ENCODE measurements at regions not wholly inside any gene's neighbourhood (a gene's known extent, or its start where the extent isn't known, plus 50 kb on each side); places are given as distances from the start of the nearest gene placed in this dataset.

DNA sequence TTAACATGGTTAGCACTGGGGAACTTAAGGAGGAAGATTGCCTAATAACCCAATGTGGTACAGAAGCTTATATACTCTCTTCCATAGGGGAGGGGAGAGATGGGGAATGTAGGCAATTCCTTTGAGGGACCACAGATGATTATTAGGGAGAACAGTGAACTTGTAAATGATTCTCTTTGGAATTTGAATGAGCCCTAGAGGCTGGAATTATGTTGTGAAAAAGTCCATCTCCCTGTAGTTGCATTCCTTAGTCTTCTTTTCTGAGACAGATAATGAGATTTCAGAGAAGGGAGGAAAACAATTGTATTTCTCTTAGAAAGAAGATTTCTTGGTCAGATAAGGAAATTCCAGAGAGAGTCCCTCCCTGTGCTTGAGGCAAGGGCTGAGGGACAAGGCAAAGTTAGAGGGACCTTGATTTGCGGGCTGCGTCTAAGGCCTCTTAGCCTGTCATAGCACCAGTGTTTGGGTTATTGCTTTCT lies 89.0 kb upstream of the HMCN1 start:
- no peak for DNase-seq

DNA sequence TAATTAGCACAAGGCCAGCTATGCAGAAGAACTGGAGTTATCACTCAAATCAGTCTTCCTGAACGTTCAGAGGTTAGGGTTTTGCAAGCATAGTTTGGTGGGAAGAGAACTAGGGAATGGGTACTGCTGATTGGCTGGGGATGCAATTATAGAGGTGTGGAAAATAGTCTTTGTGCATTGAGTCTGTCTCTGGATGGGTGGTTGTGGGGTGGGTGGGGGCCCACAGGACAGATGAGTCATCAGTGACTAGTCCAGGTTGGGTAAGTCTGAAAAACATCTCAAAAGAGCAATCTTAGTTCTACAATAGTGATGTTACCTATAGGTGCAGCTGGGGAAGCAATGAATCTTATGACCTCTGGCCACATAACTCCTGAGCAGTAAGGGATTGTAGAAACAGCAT lies 89.7 kb upstream of the HMCN1 start:
- no peak for DNase-seq

DNA sequence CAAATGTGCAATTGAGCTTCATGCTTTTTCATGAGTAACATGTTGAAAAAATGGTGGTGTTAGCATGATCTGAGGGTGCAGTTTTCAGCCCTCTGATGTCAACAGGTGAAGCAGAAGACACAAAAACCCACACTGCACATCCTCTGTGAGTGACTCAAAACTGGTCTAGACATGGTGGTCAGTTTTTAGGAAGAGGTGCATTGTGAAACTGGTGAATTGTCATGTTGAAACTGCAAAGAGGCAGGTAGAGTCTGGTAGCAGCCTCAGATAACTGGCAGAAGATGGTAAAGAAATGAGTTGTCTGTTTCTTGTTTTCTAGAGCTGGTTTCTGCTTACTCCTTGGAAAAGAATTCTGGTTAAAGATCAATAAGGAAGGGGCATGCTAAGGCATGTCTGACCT lies 97.3 kb upstream of the HMCN1 start:
- DNase-seq, result no peak

DNA sequence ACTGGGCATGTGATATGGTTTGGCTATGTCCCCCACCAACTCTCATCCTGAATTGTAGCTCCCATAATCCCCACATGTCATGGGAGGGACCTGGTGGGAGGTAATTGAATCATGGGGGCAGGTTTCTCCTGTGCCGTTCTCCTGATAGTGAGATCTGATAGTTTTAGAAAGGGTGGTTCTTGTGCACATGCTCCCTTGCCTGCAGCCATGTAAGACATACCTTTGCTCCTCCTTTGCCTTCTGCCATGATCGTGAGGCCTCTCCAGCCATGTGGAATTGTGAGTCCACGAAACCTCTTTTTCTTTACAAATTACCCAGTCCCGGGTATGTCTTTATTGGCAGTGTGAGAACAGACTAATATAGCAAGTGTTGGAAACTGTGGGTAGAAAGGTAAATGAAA lies 99.5 kb upstream of the HMCN1 start:
- DNase-seq, result no peak

DNA sequence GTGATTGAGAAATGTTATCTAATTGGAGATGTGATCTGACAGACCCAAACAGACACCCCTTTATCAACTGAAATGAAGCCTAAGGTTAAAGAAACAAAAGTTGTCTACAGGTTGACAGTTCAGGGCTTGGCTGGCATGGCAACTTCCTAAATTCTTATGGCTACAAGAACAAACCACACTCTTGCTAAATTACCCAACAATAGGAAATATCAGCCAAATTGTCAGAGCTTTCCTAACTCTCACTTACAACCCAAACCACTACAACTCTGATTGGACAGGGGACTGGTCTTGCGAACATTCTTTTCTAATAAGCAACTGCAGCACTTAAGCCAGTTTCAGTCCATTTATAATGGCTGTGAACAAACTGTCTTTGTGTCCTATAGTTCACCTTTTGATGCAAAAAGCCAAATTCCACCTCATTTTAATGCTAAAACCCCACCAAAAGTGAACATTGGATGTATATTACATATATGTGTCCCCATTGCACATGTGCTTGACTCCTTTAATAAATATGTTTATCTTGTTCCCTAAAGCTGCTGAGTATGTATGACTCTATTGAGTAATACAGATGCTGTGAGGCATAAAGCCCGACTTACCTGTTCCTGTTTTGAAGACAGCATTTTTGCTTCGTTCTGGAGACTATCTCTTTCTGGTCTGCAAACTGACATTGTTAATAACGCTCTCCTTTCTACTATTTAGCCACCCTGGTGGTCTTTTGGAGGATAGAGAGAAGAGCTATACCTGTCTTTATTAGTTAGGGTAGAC lies 101.3 kb upstream of the HMCN1 start:
- no peak for DNase-seq

DNA sequence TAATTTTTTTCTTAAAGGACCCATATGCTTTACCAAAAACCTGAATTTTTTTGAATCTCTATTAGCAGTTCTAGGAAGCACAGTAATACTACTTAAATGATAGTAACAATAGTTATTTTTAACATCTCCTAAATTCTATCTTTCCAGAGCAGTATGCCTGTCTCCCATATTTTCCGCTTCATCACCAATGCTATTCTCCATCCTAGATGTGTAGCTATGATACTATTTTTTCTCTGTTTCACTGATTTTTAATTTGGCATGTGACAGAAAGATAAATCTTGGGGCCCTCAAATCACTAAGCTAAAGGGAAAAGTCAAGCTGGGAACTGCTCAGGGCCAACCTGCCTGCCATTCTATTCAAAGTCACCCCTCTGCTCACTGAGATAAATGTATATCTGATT lies 102.3 kb upstream of the HMCN1 start:
- no peak for DNase-seq

DNA sequence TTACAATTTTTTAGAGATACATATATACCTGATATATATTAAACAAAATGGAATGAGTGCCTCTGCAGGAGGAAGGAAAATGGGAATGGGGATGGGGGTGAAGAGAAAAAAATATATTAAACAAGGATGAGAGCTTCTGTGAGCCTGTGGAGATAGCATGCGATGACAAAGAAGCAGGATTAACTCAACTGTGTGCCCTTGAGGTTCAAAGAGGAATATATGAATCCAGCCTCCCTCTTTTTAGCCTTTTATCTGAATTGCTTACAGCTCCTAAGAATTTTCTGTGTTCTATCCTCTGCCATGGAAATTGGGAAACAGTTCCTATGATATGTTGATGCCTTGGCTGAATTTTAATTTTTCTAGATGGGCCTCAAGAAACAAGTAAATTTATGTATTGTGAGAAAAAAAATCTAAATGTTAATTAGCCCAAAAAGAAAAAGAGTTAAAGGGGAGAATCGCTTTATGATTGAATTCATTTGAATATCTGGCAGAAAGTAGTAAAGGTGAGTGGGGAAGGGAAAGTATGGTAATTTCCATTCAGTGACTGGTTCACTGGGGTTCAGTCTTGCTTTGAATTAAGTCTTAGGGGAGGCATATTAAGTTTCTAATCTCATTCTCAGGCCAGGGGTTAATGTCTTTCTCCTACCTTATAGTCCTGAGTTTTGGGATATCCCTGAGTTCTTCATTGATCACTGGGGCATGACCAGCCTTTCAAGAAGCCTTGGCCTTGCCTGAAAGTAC lies 106.3 kb upstream of the HMCN1 start:
- DNase-seq, result no peak

DNA sequence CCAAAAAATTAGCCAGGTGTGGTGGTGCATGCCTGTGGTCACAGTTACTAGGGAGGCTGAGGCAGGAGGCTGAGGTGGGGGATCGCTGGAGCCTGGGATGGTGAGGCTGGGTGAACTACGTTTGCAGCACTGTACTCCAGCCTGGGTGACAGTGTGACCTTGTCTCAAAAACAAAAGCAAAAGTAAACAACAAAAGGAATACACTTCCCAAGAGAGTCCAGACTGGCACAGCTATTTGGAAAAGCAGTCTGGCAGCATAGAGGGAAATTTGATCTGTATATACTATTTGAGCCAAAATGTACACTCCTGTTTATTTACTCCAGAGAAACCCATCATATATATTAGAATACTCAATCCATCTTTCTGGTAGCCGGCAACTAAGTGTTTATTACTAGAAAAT lies 107.0 kb upstream of the HMCN1 start:
- no peak for DNase-seq

DNA sequence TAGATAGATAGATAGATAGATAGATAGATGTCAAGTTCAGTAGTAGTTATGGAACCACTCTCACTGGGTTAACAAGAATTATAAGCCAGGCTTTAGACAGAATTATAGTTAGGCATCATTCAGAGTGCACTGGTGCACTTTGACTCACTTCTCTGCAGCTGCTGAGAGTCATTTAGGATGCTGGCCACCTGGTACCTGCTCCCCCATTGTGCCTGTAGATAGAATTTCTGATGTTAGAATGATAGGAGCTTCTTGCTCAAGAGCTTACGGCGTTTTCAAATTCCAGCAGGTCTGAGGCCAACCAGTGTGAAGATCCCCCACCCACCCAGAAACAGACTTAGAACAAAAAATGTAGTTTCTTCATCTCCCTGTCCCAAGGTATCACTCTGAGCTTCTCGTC lies 107.8 kb upstream of the HMCN1 start:
- no peak for DNase-seq

DNA sequence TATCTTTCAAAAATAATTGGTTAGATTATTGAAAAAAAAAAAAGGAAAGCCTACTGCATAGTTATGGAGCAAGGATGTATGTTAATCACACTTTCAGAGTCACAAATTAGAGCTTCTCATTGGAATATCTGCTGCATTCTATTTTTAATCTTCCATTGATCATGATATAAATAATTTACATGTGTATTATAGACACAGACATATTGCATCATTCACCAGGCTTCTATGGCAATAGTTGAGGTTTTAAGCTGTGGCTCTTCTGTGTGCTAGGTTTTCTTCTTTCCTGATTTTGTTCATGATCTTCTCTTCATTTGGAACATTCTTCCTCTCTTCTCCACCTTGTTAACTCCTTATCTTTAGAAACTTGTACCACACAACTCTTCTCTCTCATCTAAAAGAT lies 123.2 kb upstream of the HMCN1 start:
- DNase-seq, result no peak

DNA sequence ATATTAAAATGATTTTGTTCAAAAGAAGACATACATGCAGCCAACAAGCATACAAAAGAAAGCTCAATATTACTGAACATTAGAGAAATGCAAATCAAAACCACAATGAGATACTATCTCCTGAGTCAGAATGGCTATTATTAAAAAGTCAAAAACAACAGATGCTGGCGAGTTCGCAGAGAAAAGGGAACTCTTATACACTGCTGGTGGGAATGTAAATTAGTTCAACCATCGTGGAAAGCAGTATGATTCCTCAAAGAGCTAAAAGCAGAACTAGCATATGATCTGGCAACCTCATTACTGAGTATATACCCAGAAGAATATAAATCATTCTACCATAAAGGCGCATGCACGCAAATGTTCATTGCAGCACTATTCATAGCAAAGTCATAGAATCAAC lies 126.0 kb upstream of the HMCN1 start:
- no peak for DNase-seq

DNA sequence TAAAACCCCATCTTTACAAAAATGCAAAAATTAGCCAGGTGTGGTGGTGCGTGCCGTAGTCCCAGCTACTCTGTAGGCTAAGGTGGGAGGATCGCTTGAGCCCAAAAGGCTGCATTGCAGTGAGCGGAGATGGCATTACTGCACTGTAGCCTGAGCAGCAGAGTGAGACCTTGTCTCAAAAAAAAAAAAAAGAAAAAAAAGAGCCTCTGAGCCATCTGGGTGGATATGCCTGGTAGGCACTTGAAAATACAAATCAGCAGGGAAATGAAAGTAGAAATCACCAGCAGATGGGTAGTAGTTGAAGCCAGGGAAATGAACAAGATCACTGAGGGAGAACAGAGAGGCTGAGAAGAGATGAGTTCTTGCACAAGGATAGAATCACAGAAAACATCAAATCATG lies 131.0 kb upstream of the HMCN1 start:
- DNase-seq, result no peak

DNA sequence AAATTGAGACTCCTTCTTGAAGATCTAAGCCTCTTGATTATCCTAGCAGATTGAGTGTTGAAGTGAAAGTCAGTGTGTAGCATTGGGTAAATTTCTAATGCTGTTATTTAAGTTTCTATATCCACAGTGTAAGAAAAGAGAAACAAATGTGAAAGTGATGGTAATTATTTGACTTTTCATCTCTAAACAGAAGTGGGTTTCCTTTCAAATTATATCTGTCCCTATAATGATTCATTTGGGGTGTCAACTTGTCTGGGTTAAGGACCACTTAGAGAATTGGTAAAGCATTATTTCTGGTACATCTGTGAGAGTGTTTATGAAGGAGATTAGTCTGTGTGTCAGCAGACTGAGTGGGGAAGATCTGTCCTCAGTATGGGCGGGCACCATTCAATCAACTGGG lies 133.0 kb upstream of the HMCN1 start:
- DNase-seq, result no peak

DNA sequence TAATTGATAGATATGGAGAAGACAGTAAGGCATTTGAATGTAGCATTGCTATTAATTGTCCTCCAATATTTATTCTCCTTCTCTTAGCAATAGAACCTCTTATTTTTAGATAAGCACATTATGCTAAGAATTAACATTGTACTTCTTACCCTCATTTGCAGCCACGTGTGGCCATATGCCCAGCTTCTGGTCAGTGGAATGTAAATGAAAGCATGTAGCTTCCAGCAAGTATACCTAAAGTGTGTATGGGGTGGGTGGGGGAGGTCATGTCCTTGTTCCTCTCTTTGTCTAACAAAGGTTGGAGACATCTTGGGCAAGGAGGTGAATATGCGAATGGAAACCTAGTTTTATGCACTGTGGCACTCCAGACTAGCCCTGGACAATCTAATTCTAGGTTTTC lies 133.6 kb upstream of the HMCN1 start:
- DNase-seq, result no peak

DNA sequence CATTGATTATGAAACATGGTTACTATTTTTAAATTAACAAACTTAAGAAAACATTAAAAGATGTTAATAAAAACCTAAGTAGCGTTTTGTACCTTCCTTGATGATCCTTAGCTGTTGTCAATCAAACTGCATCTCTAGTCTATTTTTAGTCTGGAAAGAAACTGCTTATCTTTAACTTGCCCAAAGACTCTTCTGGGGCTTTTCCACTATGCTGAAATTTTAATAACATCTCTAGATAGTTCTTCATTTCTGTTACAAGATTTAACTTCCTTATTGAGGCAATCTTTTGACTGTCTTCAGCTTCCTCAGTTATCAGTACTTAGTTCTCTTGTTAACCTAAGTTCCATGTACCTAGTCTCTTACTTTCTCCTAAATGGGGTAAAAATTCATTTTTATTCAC lies 135.9 kb upstream of the HMCN1 start:
- no peak for DNase-seq

DNA sequence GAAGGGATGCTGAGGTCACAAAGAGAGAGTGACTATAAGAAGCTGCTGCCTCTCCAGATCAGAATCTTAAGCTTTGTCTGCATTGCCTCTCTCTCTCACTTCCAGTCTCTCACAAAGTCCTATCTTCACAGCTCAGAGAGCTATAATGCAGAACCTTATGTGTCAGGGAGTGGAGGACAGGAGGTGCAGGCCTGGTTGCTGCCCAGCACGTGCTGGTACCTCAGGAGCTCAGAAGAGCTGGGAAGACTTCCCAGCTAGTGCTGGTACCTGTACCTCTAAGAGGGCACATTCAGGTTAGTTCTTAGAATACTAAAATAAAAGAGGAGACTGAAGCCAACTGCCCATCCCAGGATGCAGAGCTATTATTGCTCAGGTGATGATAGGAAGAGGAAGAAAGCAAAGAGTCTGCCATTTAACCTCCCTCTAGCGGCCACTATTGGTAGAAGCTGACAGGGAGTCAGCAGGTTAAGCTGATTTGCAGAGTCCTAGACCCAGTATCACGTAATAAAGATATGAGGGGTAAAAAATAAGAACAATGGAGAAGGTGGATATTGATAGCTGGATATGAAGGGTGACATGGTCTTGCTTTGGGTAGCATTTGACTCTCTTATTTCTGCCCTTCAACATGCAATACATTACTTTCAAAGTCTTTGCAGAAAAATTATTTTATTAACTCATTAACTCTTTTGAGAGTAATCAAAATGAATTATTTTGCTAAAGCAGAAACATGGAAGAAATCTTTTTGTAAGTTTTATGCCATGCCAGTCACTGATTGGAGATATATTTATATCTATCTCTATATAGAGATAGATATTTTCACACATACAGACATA lies 138.1 kb upstream of the HMCN1 start:
- peak; percentile 15 for DNase-seq

DNA sequence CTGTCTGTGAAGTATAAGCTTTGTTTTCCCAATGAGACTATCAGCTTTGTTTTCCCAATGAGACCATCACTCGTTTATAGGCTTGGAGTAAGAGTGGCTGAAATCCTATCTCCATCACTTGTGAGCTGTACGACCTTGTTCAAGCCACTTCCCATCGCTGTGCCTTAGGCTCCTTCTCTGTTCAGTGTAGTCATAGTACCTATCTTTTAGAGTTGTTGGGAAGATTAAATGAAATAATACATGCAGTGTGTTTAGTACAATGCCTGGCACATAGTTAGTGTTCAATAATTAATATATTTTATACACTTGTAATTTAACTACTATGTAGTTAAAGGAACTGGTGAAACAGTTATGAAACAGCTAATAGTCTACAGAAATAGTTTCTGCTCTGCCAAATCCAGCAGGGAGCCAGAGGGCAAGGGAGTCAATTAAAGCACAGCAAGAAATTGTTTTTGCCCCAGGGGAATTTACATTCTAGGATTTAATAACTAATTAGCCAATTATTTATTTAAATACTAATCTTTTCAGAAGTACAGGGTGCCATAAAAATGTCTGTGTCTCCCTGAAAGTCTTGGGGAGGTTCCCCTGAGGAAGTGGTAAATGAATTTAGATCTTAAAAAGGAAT lies 139.3 kb upstream of the HMCN1 start:
- DNase-seq, result no peak

DNA sequence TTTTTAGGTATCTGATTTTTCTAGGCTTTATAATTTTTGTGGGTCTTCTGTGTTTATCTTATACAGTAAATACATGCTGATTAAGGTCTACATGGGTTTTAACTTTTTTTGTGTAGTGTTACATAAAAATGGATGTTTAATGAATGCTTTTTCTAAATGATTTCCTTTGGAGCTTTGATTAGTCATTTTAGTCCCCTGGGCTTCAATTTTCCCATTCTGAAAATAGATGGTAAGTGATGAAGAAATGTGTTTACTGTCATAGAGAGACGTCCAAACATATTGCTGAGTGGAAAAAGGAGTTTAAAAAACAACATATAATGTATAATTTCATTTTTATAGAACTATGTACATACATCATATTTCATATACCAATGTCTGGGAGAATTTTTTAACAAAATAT lies 140.9 kb upstream of the HMCN1 start:
- DNase-seq, result no peak

DNA sequence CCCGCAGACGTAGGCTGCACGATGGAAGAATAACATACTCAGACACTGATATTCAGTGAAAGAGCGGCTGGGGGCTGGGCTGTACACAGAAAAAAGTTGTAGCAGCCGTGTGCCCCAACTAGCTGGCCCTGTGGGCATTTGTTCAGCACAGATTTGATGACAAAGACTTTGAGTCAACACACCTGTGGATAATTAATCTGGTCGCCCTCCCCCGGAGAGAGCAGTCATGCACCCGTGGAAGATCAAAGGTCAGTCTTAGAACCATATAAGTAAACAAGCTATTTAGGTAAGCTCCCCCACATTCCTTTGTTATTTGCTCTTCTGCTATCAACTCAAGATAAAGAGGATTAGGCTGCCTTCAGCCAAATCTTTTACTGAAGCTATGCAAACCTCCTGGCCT lies 148.4 kb upstream of the HMCN1 start:
- no peak for DNase-seq

DNA sequence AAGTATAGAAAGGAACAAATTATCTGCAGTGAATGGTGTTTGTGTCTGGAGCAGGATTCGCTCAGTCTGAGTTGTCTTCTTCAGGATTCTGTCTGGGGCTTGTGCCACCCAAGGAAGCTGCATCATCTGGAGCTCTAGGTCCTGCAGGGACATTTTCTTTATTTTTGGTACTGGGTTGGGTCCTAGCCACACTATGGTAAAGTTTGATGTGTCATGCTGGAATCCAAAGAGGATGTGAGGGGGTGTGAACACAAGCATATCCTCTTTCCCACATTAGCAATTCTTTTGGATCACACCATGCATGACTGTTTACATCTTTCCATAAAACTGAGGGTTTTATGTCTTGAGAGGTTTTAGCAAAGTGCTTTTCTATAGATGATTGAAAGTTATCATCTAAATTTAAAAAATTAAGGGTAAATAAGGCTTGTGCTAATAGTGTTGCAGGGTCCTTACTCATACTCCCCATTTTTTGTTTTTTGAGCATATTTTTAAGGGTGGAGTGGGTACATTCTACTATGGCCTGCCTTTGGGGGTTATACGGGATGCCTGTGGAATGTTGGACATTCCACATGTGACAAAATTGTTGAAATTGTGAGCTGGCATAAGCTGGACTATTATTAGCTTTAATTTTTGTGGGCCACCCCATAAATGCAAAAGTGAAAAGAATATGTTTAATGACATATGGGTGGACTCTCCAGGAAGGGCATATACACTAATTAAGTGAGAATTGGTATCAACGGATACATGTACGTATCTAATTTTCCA lies 152.0 kb upstream of the HMCN1 start:
- DNase-seq, result no peak

DNA sequence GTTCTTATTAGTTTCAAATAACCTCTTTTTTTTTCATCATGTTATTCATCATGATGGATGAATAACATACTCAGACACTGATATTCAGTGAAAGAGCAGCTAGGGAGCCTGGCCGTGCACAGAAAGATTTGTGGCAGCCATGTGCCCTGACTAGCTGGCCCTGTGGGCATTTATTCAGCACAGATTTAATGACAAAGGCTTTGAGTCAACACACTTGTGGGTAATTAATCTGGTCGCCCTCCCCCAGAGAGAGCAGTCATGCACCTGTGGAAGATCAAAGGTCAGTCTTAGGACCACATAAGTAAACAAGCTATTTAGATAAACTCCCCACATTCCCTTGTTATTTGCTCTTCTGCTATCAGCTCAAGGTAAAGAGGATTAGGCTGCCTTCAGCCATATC lies 153.2 kb upstream of the HMCN1 start:
- DNase-seq, result no peak

DNA sequence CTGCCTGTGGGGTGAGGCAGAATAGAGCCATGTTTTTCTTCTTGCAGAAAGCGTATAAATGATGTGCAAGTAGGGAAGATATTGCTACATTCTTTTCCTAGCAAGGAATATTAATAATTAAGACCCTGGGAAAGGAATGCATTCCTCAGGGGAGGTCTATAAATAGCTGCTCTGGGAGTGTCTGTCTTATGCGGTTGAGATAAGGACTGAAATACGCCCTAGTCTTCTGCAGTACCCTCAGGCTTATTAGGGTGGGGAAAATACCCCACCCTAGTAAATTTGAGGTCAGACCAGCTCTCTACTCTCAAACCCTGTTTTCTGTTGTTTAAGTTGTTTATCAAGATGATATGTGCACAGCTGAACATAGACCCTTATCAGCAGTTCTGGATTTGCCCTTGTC lies 155.9 kb upstream of the HMCN1 start:
- DNase-seq, result no peak

All from activated CD4-positive, alpha-beta T cell treated with anti-CD3 and anti-CD28 coated beads for 1 hour (primary cell).